OCI-LY7 (cell line): ENCODE measurements at regions not wholly inside any gene's neighbourhood (a gene's known extent, or its start where the extent isn't known, plus 50 kb on each side); places are given as distances from the start of the nearest gene placed in this dataset.

ENCODE experiments used
- CTCF ChIP-seq: fragments of 200-600 bp; sonication (generic); conservative IDR thresholded peaks from 2 replicates; pipeline ENCODE4 v1.5.1; 2014; ENCODE audit warnings: mild to moderate bottlenecking, antibody characterized with exemption, low read length, moderate library complexity, mixed read lengths
- EZH2phosphoT487 ChIP-seq: fragments of 200-600 bp; sonication (generic); IDR thresholded peaks from 2 replicates; pipeline ENCODE4 v1.6.1; 2018; ENCODE audit warnings: low read depth, borderline replicate concordance, mild to moderate bottlenecking, mixed run types, antibody characterized with exemption, low read length, moderate library complexity, mixed read lengths

DNA sequence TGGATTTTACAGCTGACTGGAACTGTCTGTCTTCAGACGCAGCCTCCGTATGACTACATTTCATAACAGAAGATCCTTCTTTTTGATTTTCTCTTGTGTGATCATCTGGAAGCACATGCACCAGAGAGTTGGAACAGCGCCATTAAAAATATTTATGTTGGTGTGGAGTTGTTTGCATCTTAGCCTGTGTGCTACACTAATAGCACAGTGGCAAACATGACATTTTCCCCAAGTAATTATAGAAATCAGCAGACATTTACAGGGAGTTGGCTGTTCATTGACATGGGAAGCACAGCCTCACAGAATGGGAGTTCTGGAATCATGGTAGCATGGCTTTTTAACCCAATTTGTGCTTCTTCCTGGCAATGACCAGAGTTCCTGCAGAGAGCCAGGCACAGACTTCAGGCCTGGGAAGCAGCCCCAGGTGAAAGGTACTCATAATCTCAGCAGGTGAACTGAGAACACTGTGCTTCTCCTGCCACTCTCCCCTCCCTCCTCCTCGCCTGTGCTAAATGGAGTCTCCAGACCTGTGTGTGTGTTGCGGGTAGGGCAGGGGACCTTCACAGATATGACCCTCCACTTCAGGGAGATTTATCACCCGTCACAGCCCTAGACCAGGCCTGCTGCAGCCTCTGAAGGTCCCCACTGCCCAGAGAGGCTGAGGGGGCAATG is 82.8 kb upstream of the PLET1 start:
- no peak for TF ChIP-seq CTCF
- no peak for TF ChIP-seq EZH2phosphoT487
